Ishikawa (cell line): ENCODE measurements at regions not wholly inside any gene's neighbourhood (a gene's known extent, or its start where the extent isn't known, plus 50 kb on each side); places are given as distances from the start of the nearest gene placed in this dataset.

Experiments
- CEBPB ChIP-seq: IDR thresholded peaks from 2 replicates; pipeline ENCODE4 v1.6.1; 2012
- CREB1 ChIP-seq: IDR thresholded peaks from 2 replicates; pipeline ENCODE4 v1.6.1; 2012; ENCODE audit warnings: low read depth
- EGR1 ChIP-seq: IDR thresholded peaks from 2 replicates; pipeline ENCODE4 v1.6.1; 2012
- EP300 ChIP-seq: IDR thresholded peaks from 2 replicates; pipeline ENCODE4 v1.6.1; 2012; ENCODE audit warnings: borderline replicate concordance
- FOXM1 ChIP-seq: IDR thresholded peaks from 2 replicates; pipeline ENCODE4 v1.6.1; 2012; ENCODE audit warnings: low read depth, borderline replicate concordance
- MAX ChIP-seq: IDR thresholded peaks from 2 replicates; pipeline ENCODE4 v1.6.1; 2012
- NFIC ChIP-seq: IDR thresholded peaks from 2 replicates; pipeline ENCODE4 v1.6.1; 2012
- RAD21 ChIP-seq: IDR thresholded peaks from 2 replicates; pipeline ENCODE4 v1.6.1; 2012; ENCODE audit warnings: low read depth
- TAF1 ChIP-seq: IDR thresholded peaks from 2 replicates; pipeline ENCODE4 v1.6.1; 2012; ENCODE audit warnings: low read depth, mild to moderate bottlenecking
- TCF12 ChIP-seq: IDR thresholded peaks from 2 replicates; pipeline ENCODE4 v1.6.1; 2012; ENCODE audit warnings: low read depth
- YY1 ChIP-seq: IDR thresholded peaks from 2 replicates; pipeline ENCODE4 v1.6.1; 2012; ENCODE audit warnings: low read depth
- ZBTB7A ChIP-seq: IDR thresholded peaks from 2 replicates; pipeline ENCODE4 v1.6.1; 2012; ENCODE audit warnings: low read depth
- TF ChIP-seq, protein P1 (sequence below): IDR thresholded peaks from 2 replicates; pipeline ENCODE4 v1.6.1; 2012; ENCODE audit warnings: low read depth, mild to moderate bottlenecking
- TF ChIP-seq, protein P2 (sequence below): IDR thresholded peaks from 2 replicates; pipeline ENCODE4 v1.6.1; 2012

GRCh38 chr7:49488573-49488972, 284.9 kb upstream of the VWC2 start:
- TF ChIP-seq CEBPB (no peak), NFIC (no peak), MAX (no peak), EGR1 (no peak), RAD21 (no peak), TAF1 (no peak), TCF12 (no peak), YY1 (no peak), FOXM1 (no peak), CREB1 (no peak), EP300 (no peak), ZBTB7A (no peak)
- TF ChIP-seq, protein P1, sequence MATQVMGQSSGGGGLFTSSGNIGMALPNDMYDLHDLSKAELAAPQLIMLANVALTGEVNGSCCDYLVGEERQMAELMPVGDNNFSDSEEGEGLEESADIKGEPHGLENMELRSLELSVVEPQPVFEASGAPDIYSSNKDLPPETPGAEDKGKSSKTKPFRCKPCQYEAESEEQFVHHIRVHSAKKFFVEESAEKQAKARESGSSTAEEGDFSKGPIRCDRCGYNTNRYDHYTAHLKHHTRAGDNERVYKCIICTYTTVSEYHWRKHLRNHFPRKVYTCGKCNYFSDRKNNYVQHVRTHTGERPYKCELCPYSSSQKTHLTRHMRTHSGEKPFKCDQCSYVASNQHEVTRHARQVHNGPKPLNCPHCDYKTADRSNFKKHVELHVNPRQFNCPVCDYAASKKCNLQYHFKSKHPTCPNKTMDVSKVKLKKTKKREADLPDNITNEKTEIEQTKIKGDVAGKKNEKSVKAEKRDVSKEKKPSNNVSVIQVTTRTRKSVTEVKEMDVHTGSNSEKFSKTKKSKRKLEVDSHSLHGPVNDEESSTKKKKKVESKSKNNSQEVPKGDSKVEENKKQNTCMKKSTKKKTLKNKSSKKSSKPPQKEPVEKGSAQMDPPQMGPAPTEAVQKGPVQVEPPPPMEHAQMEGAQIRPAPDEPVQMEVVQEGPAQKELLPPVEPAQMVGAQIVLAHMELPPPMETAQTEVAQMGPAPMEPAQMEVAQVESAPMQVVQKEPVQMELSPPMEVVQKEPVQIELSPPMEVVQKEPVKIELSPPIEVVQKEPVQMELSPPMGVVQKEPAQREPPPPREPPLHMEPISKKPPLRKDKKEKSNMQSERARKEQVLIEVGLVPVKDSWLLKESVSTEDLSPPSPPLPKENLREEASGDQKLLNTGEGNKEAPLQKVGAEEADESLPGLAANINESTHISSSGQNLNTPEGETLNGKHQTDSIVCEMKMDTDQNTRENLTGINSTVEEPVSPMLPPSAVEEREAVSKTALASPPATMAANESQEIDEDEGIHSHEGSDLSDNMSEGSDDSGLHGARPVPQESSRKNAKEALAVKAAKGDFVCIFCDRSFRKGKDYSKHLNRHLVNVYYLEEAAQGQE, result no peak
- TF ChIP-seq, protein P2, sequence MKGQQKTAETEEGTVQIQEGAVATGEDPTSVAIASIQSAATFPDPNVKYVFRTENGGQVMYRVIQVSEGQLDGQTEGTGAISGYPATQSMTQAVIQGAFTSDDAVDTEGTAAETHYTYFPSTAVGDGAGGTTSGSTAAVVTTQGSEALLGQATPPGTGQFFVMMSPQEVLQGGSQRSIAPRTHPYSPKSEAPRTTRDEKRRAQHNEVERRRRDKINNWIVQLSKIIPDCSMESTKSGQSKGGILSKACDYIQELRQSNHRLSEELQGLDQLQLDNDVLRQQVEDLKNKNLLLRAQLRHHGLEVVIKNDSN, result no peak
